K562 (cell line): ENCODE measurements at regions not wholly inside any gene's neighbourhood (a gene's known extent, or its start where the extent isn't known, plus 50 kb on each side); places are given as distances from the start of the nearest gene placed in this dataset.

Experiments used
- CBFA2T2 ChIP-seq: fragments of 450-650 bp; conservative IDR thresholded peaks from 2 replicates; pipeline ENCODE4 v1.6.1; 2017; ENCODE audit warnings: mild to moderate bottlenecking
- CBX8 ChIP-seq: fragments of 200-600 bp; sonication (generic); IDR thresholded peaks from 2 replicates; pipeline ENCODE4 v1.6.1; 2012; ENCODE audit warnings: borderline replicate concordance, mixed run types, low read depth, mild to moderate bottlenecking, moderate library complexity, mixed read lengths, low read length, control low read depth, inconsistent platforms; ENCODE audit not compliant: poor library complexity, severe bottlenecking; ENCODE audit errors: extremely low read depth
- HNRNPUL1 ChIP-seq: fragments of 200-400 bp; formaldehyde crosslinking; IDR thresholded peaks from 2 replicates; pipeline ENCODE4 v1.6.1; 2017; ENCODE audit warnings: low read length
- HOMEZ ChIP-seq: fragments of 250-450 bp; sonication (Bioruptor Pico); IDR thresholded peaks from 2 replicates; pipeline ENCODE4 v1.4.0; 2020; ENCODE audit warnings: mild to moderate bottlenecking, moderate library complexity
- IFI16 ChIP-seq: fragments of 250-450 bp; sonication (Bioruptor Pico); IDR thresholded peaks from 2 replicates; pipeline ENCODE4 v2.1.2; 2022; ENCODE audit warnings: mild to moderate bottlenecking, inconsistent platforms
- JUNB ChIP-seq: fragments of 450-650 bp; formaldehyde crosslinking; conservative IDR thresholded peaks from 2 replicates; pipeline ENCODE4 v1.4.0; 2020; ENCODE audit warnings: mild to moderate bottlenecking
- MXI1 ChIP-seq: IDR thresholded peaks from 2 replicates; pipeline ENCODE4 v1.6.1; 2011; ENCODE audit warnings: low read depth, mild to moderate bottlenecking, improper control_type of control experiment, low read length
- NELFE ChIP-seq: IDR thresholded peaks from 2 replicates; pipeline ENCODE4 v1.6.1; 2011; ENCODE audit warnings: mild to moderate bottlenecking; ENCODE audit not compliant: insufficient read depth, insufficient read length
- PTRF ChIP-seq: fragments of 450-650 bp; IDR thresholded peaks from 2 replicates; pipeline ENCODE4 v1.6.1; 2016; ENCODE audit warnings: mild to moderate bottlenecking, missing genetic modification characterization, missing compliant biosample characterization
- RERE ChIP-seq: sonication (generic); formaldehyde crosslinking; IDR thresholded peaks from 2 replicates; pipeline ENCODE4 v1.8.0; 2023; ENCODE audit warnings: missing genetic modification reagents, mild to moderate bottlenecking, borderline replicate concordance
- RFX1 ChIP-seq: fragments of 450-650 bp; IDR thresholded peaks from 2 replicates; pipeline ENCODE4 v1.6.1; 2016; ENCODE audit warnings: mild to moderate bottlenecking, moderate library complexity
- SAP30 ChIP-seq: fragments of 200-600 bp; sonication (generic); IDR thresholded peaks from 2 replicates; pipeline ENCODE4 v1.6.1; 2012; ENCODE audit warnings: borderline replicate concordance, low read depth, mild to moderate bottlenecking, moderate library complexity, low read length, control low read depth, inconsistent platforms; ENCODE audit not compliant: insufficient read depth, poor library complexity, severe bottlenecking
- SMAD3 ChIP-seq: fragments of 450-650 bp; formaldehyde crosslinking; conservative IDR thresholded peaks from 2 replicates; pipeline ENCODE4 v1.4.0; 2020; ENCODE audit warnings: mild to moderate bottlenecking
- SREBF1 ChIP-seq: fragments of 150-350 bp; IDR thresholded peaks from 2 replicates; pipeline ENCODE4 v1.6.1; 2014; ENCODE audit warnings: antibody characterized with exemption, low read depth, low read length, borderline replicate concordance
- TAF7 ChIP-seq: fragments of 450-650 bp; IDR thresholded peaks from 2 replicates; pipeline ENCODE4 v1.6.1; 2016; ENCODE audit warnings: missing genetic modification characterization, missing compliant biosample characterization
- TCF3 ChIP-seq: sonication (generic); formaldehyde crosslinking; IDR thresholded peaks from 2 replicates; pipeline ENCODE4 v1.4.0; 2020; ENCODE audit warnings: mild to moderate bottlenecking, missing genetic modification reagents
- TCF7L2 ChIP-seq: fragments of 150-350 bp; IDR thresholded peaks from 2 replicates; pipeline ENCODE4 v1.6.1; 2016; ENCODE audit warnings: low read depth, mild to moderate bottlenecking, low read length, moderate library complexity
- TRIM25 ChIP-seq: fragments of 450-650 bp; IDR thresholded peaks from 2 replicates; pipeline ENCODE4 v1.7.0; 2016; ENCODE audit warnings: borderline replicate concordance
- ZFPM2 ChIP-seq: fragments of 250-450 bp; sonication (Bioruptor Pico); IDR thresholded peaks from 2 replicates; pipeline ENCODE4 v1.5.1; 2022; ENCODE audit warnings: mild to moderate bottlenecking

DNA sequence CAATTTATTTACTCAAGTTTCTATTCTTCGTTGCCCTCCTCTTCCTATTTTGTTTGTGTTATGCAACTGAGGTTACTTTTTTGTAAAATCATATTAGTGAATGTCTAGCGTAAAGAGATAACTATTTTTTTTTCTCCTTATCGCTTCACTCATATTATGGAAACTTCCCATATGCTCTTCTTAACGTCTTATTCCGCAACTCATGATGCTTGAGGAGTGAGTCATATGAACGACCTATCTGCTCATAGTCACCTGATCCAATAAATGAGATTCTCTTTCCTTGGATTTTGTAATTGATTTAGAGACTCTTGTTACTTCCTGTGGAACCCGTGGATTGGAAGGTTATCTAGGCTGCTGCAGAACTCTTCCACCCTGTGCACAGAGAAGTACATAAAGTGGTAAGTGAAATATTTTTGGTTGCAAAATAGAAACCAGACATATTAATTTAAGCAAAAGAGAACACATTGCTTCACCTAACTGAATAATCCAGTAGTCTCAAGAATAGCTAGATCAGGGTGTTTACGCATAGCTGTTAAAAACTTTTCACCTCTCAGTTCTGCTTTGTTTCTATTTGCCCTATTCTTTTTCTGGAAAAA lies 719.3 kb upstream of the SGO1 start (continued):
- TF ChIP-seq HOMEZ (CRISPR knock-in tag) = no peak
- TF ChIP-seq MXI1 = no peak
- TF ChIP-seq SAP30 = no peak
- peak; percentile 75 for TF ChIP-seq CBFA2T2
- TF ChIP-seq TCF7L2 = no peak
- TF ChIP-seq PTRF (tag) = no peak
- no peak for TF ChIP-seq TAF7 (tag)
- no peak for TF ChIP-seq ZFPM2 (CRISPR knock-in tag)
- no peak for TF ChIP-seq TRIM25
- no peak for TF ChIP-seq CBX8
- TF ChIP-seq RFX1 = no peak
- no peak; the same call in 1 of the 2 replicates for TF ChIP-seq TCF3 (CRISPR knock-in tag)
- no peak for TF ChIP-seq HNRNPUL1
- TF ChIP-seq SREBF1 = peak; percentile 56; the same call in 1 of the 2 replicates
- no peak for TF ChIP-seq NELFE
- TF ChIP-seq RERE (CRISPR knock-in tag) = no peak
- no peak for TF ChIP-seq IFI16
- no peak for TF ChIP-seq JUNB (CRISPR knock-in tag)
- TF ChIP-seq SMAD3 (CRISPR knock-in tag) = no peak
